GM12878 (cell line): ENCODE measurements at regions not wholly inside any gene's neighbourhood (a gene's known extent, or its start where the extent isn't known, plus 50 kb on each side); places are given as distances from the start of the nearest gene placed in this dataset.

ENCODE experiments used
- ATAC-seq: fragments of 200-7000 bp; cut with Tn5 transposase; 3 replicates; pipeline ENCODE4 v1.9.1; 2020; ENCODE audit warnings: mild to moderate bottlenecking, moderate library complexity
- BruUV-seq: library from RNA; stranded (reverse); fragments of 400-500 nt; replicated peaks from 2 replicates; lab custom pipeline; 2021; lab: Mats Ljungman, UMichigan
- CTCF ChIA-PET: fragments of 300-600 bp; sonication (Branson Sonifier 250); formaldehyde crosslinking; extraction: SDS; loops from one replicate; lab custom pipeline; 2021; ENCODE audit warnings: inconsistent platforms; lab: Yijun Ruan, JAX
- POLR2A ChIA-PET: fragments of 350-600 bp; formaldehyde crosslinking; extraction: SDS; loops from one replicate; lab custom pipeline; 2021; ENCODE audit warnings: inconsistent platforms; lab: Charles Lee
- RAD21 ChIA-PET: fragments of 300-600 bp; sonication (Branson Sonifier 250); formaldehyde crosslinking; loops from one replicate; lab custom pipeline; 2023; ENCODE audit warnings: antibody characterized with exemption; ENCODE audit not compliant: unreplicated experiment; lab: Charles Lee
- SMC1A ChIA-PET: fragments of 300-600 bp; sonication (Branson Sonifier 250); formaldehyde crosslinking; loops from one replicate; lab custom pipeline; 2023; ENCODE audit not compliant: unreplicated experiment, uncharacterized antibody; lab: Charles Lee
- DNase-seq: peaks from one replicate; pipeline ENCODE4 v3.0.0-alpha.2; 2011; ENCODE audit warnings: low read depth, low spot score
- FAIRE-seq: peaks from 3 replicates; lab custom pipeline; 2011; peaks lifted over from hg19 to GRCh38; lab: Jason Lieb, UNC
- H2AFZ ChIP-seq: 2 replicates; pipeline ENCODE4 v1.6.0; 2011; ENCODE audit warnings: low read depth, low read length, control low read depth; ENCODE audit not compliant: control insufficient read depth
- H3K27ac ChIP-seq: 2 replicates; pipeline ENCODE4 v1.5.1; 2011; ENCODE audit warnings: control low read depth; ENCODE audit not compliant: control insufficient read depth, insufficient read depth
- H3K27me3 ChIP-seq, 2 experiments: replicated peaks in 1 of 2; 2 replicates each; pipeline versions ENCODE4 v1.6.0 to v1.6.1; 2011; ENCODE audit warnings: low read length in 1 of 2; ENCODE audit not compliant: control insufficient read depth in 2 of 2, insufficient read depth in 2 of 2
- H3K36me3 ChIP-seq, 2 experiments: 2 replicates each; pipeline ENCODE4 v1.5.1; 2011; ENCODE audit warnings: low read length in 1 of 2; ENCODE audit not compliant: control insufficient read depth in 2 of 2, insufficient read depth in 2 of 2
- H3K4me1 ChIP-seq: 2 replicates; pipeline ENCODE4 v1.6.1; 2011; ENCODE audit warnings: mild to moderate bottlenecking, low read length, moderate library complexity, mixed read lengths; ENCODE audit not compliant: control insufficient read depth, insufficient read depth
- H3K4me2 ChIP-seq: 2 replicates; pipeline ENCODE4 v1.6.0; 2011; ENCODE audit warnings: control low read depth; ENCODE audit not compliant: control insufficient read depth, insufficient read depth
- H3K4me3 ChIP-seq: fragments of 200-600 bp; sonication (generic); 2 replicates; pipeline ENCODE4 v1.5.1; 2016
- H3K79me2 ChIP-seq: 2 replicates; pipeline ENCODE4 v1.6.0; 2011; ENCODE audit warnings: low read length; ENCODE audit not compliant: control insufficient read depth, insufficient read depth
- H3K9ac ChIP-seq: 2 replicates; pipeline ENCODE4 v1.8.0; 2011; ENCODE audit warnings: low read length, control low read depth, mixed read lengths; ENCODE audit not compliant: control insufficient read depth, insufficient read depth
- H3K9me3 ChIP-seq: replicated peaks from 3 replicates; pipeline ENCODE4 v1.5.1; 2011; ENCODE audit warnings: mild to moderate bottlenecking, low read length; ENCODE audit not compliant: control insufficient read depth, insufficient read depth
- H4K20me1 ChIP-seq: 2 replicates; pipeline ENCODE4 v1.6.0; 2011; ENCODE audit not compliant: control insufficient read depth, insufficient read depth
- CEBPB ChIP-seq, 2 experiments: fragments of 150-350 bp in 1 of 2; IDR thresholded peaks; 2 replicates each; pipeline ENCODE4 v1.6.1; 2012 to 2014; ENCODE audit warnings: low read depth in 2 of 2, low read length in 2 of 2, borderline replicate concordance in 1 of 2, inconsistent platforms in 1 of 2
- HDAC2 ChIP-seq: fragments of 200-600 bp; sonication (generic); IDR thresholded peaks from 2 replicates; pipeline ENCODE4 v1.6.1; 2017
- NFXL1 ChIP-seq: fragments of 450-650 bp; IDR thresholded peaks from 2 replicates; pipeline ENCODE4 v1.6.1; 2017; ENCODE audit warnings: antibody characterized with exemption, mild to moderate bottlenecking, borderline replicate concordance
- SIX5 ChIP-seq: IDR thresholded peaks from 2 replicates; pipeline ENCODE4 v1.6.1; 2011; ENCODE audit warnings: mild to moderate bottlenecking, low read depth, low read length, moderate library complexity; ENCODE audit not compliant: severe bottlenecking
- SP1 ChIP-seq: IDR thresholded peaks from one replicate; pipeline ENCODE4 v1.6.1; 2011; ENCODE audit warnings: low read depth, low read length
- YY1 ChIP-seq: IDR thresholded peaks from 2 replicates; pipeline ENCODE4 v1.6.1; 2011; ENCODE audit warnings: low read depth, mild to moderate bottlenecking, low read length
- ZNF622 ChIP-seq: fragments of 450-650 bp; IDR thresholded peaks from 2 replicates; pipeline ENCODE4 v1.6.1; 2017; ENCODE audit warnings: mild to moderate bottlenecking, inconsistent platforms
- WGBS: methylation state at CpG from one replicate; pipeline ENCODE4 v1.1.6; 2016; ENCODE audit warnings: low lambda C conversion rate; ENCODE audit not compliant: insufficient replicate concordance, insufficient coverage; ENCODE audit errors: missing lambda C conversion rate; 5-methylcytosine and 5-hydroxymethylcytosine counted together
- in situ Hi-C: fragments of 300-500 bp; cut with MboI; formaldehyde crosslinking; loops from 9 replicates; pipeline ENCODE4 v1.14.3; 2018; ENCODE audit warnings: mixed read lengths
- intact Hi-C: fragments of 100-400 bp; cut with micrococcal nuclease; formaldehyde crosslinking; loops from one replicate; pipeline ENCODE4 v1.14.2; 2022; ENCODE audit not compliant: unreplicated experiment
- TF ChIP-seq, protein P1 (sequence below): IDR thresholded peaks from 2 replicates; pipeline ENCODE4 v1.6.1; 2012; ENCODE audit warnings: low read length, inconsistent platforms
- TF ChIP-seq, protein P2 (sequence below), 3 experiments: IDR thresholded peaks in 2 of 3; conservative IDR thresholded peaks in 1 of 3; 2 replicates each; pipeline ENCODE4 v1.5.1; 2011; ENCODE audit warnings: low read depth in 3 of 3, low read length in 3 of 3, mild to moderate bottlenecking in 3 of 3, control low read depth in 2 of 3, moderate library complexity in 2 of 3, inconsistent platforms in 1 of 3, mixed read lengths in 1 of 3; ENCODE audit not compliant: control insufficient read depth in 2 of 3, insufficient read depth in 1 of 3; ENCODE audit errors: extremely low read depth in 1 of 3
- TF ChIP-seq, protein P3 (sequence below): fragments of 450-650 bp; IDR thresholded peaks from 2 replicates; pipeline ENCODE4 v1.6.1; 2014; ENCODE audit warnings: mild to moderate bottlenecking
- TF ChIP-seq, protein P4 (sequence below): fragments of 450-650 bp; formaldehyde crosslinking; IDR thresholded peaks from 2 replicates; pipeline ENCODE4 v1.4.0; 2020; ENCODE audit warnings: mild to moderate bottlenecking, moderate library complexity

DNA sequence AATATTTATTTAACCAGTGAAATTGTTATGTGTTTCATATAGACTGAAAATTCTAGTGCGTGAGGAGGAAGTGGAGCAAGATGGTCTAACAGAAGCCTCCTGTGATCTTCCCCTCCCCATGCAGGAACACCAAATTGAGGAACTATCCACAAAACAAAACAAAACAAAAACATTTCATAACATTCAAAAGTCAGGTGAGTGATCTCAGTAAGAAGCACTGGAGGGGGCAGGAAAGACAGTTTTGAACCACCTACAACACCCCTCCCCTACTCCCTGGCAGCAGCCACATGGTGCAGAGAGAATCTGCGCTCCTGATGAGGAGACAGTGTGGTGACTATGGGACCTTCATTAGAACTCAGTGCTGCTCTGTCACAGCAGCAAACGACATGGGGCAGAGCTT, 221.9 kb upstream of the SEMA3C start:
- FAIRE-seq (no peak), ATAC-seq (no peak), DNase-seq (no peak)
- H3K27ac ChIP-seq: no peak overlapping the region
- H3K79me2 ChIP-seq: no peaks in the 10 kb centered on the region
- in situ Hi-C loops: no loop called here
- H3K27me3 ChIP-seq: no peaks in the 10 kb centered on the region
- no peak overlapping the region for H3K4me2 ChIP-seq
- SMC1A ChIA-PET: no interaction called here
- RAD21 ChIA-PET: no interaction called here
- POLR2A ChIA-PET: no interaction called here
- no peaks in the 10 kb centered on the region for H4K20me1 ChIP-seq
- intact Hi-C loops: no loop called here
- BruUV-seq: no TSS peak
- no peaks in the 10 kb centered on the region for H3K36me3 ChIP-seq
- H3K4me3 ChIP-seq: no peak overlapping the region
- no peaks in the 10 kb centered on the region for H3K4me1 ChIP-seq
- H2AFZ ChIP-seq: no peak overlapping the region
- no peaks in the 10 kb centered on the region for H3K9me3 ChIP-seq
- WGBS: 11% methylated on average over 3 of the region's 3 CpGs
- no peak for TF ChIP-seq CEBPB (IDR thresholded peaks at IDR 0.05; ENCODE audit: borderline replicate concordance in 1 of 2, low read depth in 2 of 2, low read length in 2 of 2)
- no peak for TF ChIP-seq YY1
- TF ChIP-seq NFXL1: no peak
- TF ChIP-seq SIX5: no peak
- TF ChIP-seq, protein P1, sequence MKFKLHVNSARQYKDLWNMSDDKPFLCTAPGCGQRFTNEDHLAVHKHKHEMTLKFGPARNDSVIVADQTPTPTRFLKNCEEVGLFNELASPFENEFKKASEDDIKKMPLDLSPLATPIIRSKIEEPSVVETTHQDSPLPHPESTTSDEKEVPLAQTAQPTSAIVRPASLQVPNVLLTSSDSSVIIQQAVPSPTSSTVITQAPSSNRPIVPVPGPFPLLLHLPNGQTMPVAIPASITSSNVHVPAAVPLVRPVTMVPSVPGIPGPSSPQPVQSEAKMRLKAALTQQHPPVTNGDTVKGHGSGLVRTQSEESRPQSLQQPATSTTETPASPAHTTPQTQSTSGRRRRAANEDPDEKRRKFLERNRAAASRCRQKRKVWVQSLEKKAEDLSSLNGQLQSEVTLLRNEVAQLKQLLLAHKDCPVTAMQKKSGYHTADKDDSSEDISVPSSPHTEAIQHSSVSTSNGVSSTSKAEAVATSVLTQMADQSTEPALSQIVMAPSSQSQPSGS: no peak
- no peak for TF ChIP-seq HDAC2
- TF ChIP-seq, all 136 proteins: peak for 0
- H3K9ac ChIP-seq: no peak overlapping the region
- CTCF ChIA-PET: no interaction called here

DNA sequence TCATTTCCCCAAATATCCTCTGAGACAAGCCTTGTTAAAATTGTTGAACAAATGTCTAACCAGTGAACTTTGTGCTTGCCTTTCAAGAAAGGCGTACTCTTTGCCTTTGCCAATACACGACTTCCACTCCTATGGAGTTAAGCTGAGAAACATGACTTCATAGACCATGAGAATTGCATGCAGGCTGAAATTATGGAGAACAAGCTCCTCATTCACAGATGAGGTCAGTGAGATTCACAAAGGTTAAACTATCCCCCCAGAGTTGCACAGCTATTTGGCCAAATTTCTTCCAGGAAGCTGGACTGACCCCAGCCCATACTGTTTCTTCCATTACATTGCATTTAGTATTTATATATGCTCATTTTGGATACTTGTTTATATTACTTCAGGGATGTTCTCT, 221.4 kb upstream of the SEMA3C start:
- Histone ChIP-seq H3K9ac (no peak overlapping the region), H3K79me2 (no peaks in the 10 kb centered on the region), H3K9me3 (no peaks in the 10 kb centered on the region), H2AFZ (no peak overlapping the region), H3K4me1 (no peaks in the 10 kb centered on the region), H3K27me3 (no peaks in the 10 kb centered on the region), H3K36me3 (no peaks in the 10 kb centered on the region), H3K27ac (no peak overlapping the region), H4K20me1 (no peaks in the 10 kb centered on the region), H3K4me3 (no peak overlapping the region), H3K4me2 (no peak overlapping the region)
- RAD21 ChIA-PET: no interaction called here
- intact Hi-C loops (no loop called here), in situ Hi-C loops (no loop called here)
- WGBS: 0% methylated on average over 2 of the region's 2 CpGs
- CTCF ChIA-PET: no interaction called here
- FAIRE-seq (no peak), ATAC-seq (no peak), DNase-seq (no peak)
- no TSS peak for BruUV-seq
- SMC1A ChIA-PET: no interaction called here
- POLR2A ChIA-PET: no interaction called here
- TF ChIP-seq SP1: no peak
- TF ChIP-seq, protein P2, sequence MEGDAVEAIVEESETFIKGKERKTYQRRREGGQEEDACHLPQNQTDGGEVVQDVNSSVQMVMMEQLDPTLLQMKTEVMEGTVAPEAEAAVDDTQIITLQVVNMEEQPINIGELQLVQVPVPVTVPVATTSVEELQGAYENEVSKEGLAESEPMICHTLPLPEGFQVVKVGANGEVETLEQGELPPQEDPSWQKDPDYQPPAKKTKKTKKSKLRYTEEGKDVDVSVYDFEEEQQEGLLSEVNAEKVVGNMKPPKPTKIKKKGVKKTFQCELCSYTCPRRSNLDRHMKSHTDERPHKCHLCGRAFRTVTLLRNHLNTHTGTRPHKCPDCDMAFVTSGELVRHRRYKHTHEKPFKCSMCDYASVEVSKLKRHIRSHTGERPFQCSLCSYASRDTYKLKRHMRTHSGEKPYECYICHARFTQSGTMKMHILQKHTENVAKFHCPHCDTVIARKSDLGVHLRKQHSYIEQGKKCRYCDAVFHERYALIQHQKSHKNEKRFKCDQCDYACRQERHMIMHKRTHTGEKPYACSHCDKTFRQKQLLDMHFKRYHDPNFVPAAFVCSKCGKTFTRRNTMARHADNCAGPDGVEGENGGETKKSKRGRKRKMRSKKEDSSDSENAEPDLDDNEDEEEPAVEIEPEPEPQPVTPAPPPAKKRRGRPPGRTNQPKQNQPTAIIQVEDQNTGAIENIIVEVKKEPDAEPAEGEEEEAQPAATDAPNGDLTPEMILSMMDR (IDR thresholded peaks at IDR 0.05 in 2 of 3, conservative IDR thresholded peaks at IDR 0.05 in 1 of 3; ENCODE audit: control insufficient read depth in 2 of 3, extremely low read depth in 1 of 3, insufficient read depth in 1 of 3, low read depth in 3 of 3, low read length in 3 of 3): no peak
- TF ChIP-seq ZNF622: no peak
- TF ChIP-seq, protein P3, sequence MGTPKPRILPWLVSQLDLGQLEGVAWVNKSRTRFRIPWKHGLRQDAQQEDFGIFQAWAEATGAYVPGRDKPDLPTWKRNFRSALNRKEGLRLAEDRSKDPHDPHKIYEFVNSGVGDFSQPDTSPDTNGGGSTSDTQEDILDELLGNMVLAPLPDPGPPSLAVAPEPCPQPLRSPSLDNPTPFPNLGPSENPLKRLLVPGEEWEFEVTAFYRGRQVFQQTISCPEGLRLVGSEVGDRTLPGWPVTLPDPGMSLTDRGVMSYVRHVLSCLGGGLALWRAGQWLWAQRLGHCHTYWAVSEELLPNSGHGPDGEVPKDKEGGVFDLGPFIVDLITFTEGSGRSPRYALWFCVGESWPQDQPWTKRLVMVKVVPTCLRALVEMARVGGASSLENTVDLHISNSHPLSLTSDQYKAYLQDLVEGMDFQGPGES: no peak
- TF ChIP-seq, protein P4, sequence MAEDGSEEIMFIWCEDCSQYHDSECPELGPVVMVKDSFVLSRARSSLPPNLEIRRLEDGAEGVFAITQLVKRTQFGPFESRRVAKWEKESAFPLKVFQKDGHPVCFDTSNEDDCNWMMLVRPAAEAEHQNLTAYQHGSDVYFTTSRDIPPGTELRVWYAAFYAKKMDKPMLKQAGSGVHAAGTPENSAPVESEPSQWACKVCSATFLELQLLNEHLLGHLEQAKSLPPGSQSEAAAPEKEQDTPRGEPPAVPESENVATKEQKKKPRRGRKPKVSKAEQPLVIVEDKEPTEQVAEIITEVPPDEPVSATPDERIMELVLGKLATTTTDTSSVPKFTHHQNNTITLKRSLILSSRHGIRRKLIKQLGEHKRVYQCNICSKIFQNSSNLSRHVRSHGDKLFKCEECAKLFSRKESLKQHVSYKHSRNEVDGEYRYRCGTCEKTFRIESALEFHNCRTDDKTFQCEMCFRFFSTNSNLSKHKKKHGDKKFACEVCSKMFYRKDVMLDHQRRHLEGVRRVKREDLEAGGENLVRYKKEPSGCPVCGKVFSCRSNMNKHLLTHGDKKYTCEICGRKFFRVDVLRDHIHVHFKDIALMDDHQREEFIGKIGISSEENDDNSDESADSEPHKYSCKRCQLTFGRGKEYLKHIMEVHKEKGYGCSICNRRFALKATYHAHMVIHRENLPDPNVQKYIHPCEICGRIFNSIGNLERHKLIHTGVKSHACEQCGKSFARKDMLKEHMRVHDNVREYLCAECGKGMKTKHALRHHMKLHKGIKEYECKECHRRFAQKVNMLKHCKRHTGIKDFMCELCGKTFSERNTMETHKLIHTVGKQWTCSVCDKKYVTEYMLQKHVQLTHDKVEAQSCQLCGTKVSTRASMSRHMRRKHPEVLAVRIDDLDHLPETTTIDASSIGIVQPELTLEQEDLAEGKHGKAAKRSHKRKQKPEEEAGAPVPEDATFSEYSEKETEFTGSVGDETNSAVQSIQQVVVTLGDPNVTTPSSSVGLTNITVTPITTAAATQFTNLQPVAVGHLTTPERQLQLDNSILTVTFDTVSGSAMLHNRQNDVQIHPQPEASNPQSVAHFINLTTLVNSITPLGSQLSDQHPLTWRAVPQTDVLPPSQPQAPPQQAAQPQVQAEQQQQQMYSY (CRISPR knock-in tag): no peak
